Fibroblast of lung (primary cell): ENCODE measurements at regions not wholly inside any gene's neighbourhood (a gene's known extent, or its start where the extent isn't known, plus 50 kb on each side); places are given as distances from the start of the nearest gene placed in this dataset.

Experiments used
- DNase-seq, 2 donors: peaks; one replicate each; pipeline versions ENCODE4 v3.0.0 to v3.0.0-alpha.2; 2010; ENCODE audit warnings: low read depth in 2 of 2
- H2AFZ ChIP-seq: 2 replicates; pipeline ENCODE4 v1.5.1; 2012; ENCODE audit warnings: low read length, control low read depth, inconsistent platforms
- H3K27ac ChIP-seq: 2 replicates; pipeline ENCODE4 v1.5.1; 2011; ENCODE audit warnings: low read length, control low read depth; ENCODE audit not compliant: insufficient read depth
- H3K27me3 ChIP-seq: 2 replicates; pipeline ENCODE4 v1.5.1; 2011; ENCODE audit warnings: mild to moderate bottlenecking, low read length; ENCODE audit not compliant: control insufficient read depth, insufficient read depth
- H3K36me3 ChIP-seq: 2 replicates; pipeline ENCODE4 v1.5.1; 2011; ENCODE audit warnings: low read length; ENCODE audit not compliant: control insufficient read depth, insufficient read depth
- H3K4me1 ChIP-seq: 2 replicates; pipeline ENCODE4 v1.5.1; 2011; ENCODE audit warnings: low read length; ENCODE audit not compliant: control insufficient read depth, insufficient read depth; ENCODE audit errors: extremely low read depth
- H3K4me2 ChIP-seq: 2 replicates; pipeline ENCODE4 v1.5.1; 2011; ENCODE audit warnings: low read length, control low read depth; ENCODE audit not compliant: insufficient read depth; ENCODE audit errors: extremely low read depth
- H3K4me3 ChIP-seq, 4 experiments: fragments of 200-600 bp in 1 of 4; sonication (generic) in 1 of 4; replicated peaks in 1 of 4; 2 replicates each; pipeline ENCODE4 v1.5.1; 2011 to 2016; ENCODE audit warnings: low read length in 4 of 4, low read depth in 3 of 4, mild to moderate bottlenecking in 3 of 4, control low read depth in 2 of 4, inconsistent platforms in 1 of 4, mixed read lengths in 1 of 4; ENCODE audit not compliant: insufficient read depth in 1 of 4; ENCODE audit errors: control extremely low read depth in 1 of 4
- H3K79me2 ChIP-seq: 2 replicates; pipeline ENCODE4 v1.5.1; 2012; ENCODE audit warnings: mild to moderate bottlenecking, low read length, inconsistent platforms; ENCODE audit not compliant: control insufficient read depth, insufficient read depth
- H3K9ac ChIP-seq: 2 replicates; pipeline ENCODE4 v1.5.1; 2011; ENCODE audit warnings: mild to moderate bottlenecking, low read length, control low read depth; ENCODE audit not compliant: insufficient read depth
- H3K9me3 ChIP-seq: 2 replicates; pipeline ENCODE4 v1.5.1; 2012; ENCODE audit warnings: low read depth, low read length; ENCODE audit not compliant: control insufficient read depth, insufficient read depth
- H4K20me1 ChIP-seq: 2 replicates; pipeline ENCODE4 v1.5.1; 2011; ENCODE audit warnings: low read length; ENCODE audit not compliant: control insufficient read depth, insufficient read depth; ENCODE audit errors: extremely low read depth
- EZH2 ChIP-seq: IDR thresholded peaks from 2 replicates; pipeline ENCODE4 v1.5.1; 2012; ENCODE audit warnings: low read length, control low read depth, mild to moderate bottlenecking; ENCODE audit errors: missing control alignments
- TF ChIP-seq, protein P1 (sequence below), 2 donors: IDR thresholded peaks in 1 of 2; conservative IDR thresholded peaks in 1 of 2; 1 replicate in 1 of 2; 2 replicates in 1 of 2; pipeline ENCODE4 v1.5.1; 2011 to 2012; ENCODE audit warnings: low read length in 2 of 2, control low read depth in 1 of 2, inconsistent platforms in 1 of 2, low read depth in 1 of 2, mild to moderate bottlenecking in 1 of 2

DNA sequence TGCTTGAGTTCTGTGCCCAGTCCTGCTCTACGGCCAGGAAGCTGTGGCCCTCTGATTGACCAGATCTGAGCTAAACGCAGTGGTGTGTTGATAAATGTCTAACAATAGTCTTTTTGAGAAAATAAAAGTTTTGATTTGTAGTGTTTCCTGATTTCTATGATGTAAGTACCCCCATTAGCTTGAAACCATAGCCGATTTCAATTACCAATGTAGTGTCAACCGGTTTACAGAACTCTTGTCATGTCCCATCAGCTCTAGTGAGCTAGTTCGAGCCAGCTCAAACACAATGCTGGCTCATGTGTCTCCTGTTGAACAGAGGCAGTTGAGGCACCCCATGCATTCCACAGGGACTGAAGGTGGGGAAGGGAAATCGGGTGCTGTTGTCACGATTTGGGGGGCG is 56.7 kb upstream of the ZMYND8 start:
- Histone ChIP-seq H3K27ac (no peak overlapping the region), H3K9ac (no peak overlapping the region), H3K4me3 (no peak overlapping the region), H3K27me3 (no peaks in the 10 kb centered on the region), H4K20me1 (no peaks in the 10 kb centered on the region), H3K79me2 (no peaks in the 10 kb centered on the region), H3K9me3 (no peaks in the 10 kb centered on the region), H2AFZ (no peak overlapping the region), H3K4me2 (no peak overlapping the region), H3K36me3 (no peaks in the 10 kb centered on the region), H3K4me1 (no peaks in the 10 kb centered on the region)
- TF ChIP-seq, protein P1, sequence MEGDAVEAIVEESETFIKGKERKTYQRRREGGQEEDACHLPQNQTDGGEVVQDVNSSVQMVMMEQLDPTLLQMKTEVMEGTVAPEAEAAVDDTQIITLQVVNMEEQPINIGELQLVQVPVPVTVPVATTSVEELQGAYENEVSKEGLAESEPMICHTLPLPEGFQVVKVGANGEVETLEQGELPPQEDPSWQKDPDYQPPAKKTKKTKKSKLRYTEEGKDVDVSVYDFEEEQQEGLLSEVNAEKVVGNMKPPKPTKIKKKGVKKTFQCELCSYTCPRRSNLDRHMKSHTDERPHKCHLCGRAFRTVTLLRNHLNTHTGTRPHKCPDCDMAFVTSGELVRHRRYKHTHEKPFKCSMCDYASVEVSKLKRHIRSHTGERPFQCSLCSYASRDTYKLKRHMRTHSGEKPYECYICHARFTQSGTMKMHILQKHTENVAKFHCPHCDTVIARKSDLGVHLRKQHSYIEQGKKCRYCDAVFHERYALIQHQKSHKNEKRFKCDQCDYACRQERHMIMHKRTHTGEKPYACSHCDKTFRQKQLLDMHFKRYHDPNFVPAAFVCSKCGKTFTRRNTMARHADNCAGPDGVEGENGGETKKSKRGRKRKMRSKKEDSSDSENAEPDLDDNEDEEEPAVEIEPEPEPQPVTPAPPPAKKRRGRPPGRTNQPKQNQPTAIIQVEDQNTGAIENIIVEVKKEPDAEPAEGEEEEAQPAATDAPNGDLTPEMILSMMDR (conservative IDR thresholded peaks at IDR 0.05 in 1 of 2, IDR thresholded peaks at IDR 0.05 in 1 of 2; ENCODE audit: low read depth in 1 of 2, low read length in 2 of 2) = no peak
- no peak for TF ChIP-seq EZH2
- no peak for DNase-seq

DNA sequence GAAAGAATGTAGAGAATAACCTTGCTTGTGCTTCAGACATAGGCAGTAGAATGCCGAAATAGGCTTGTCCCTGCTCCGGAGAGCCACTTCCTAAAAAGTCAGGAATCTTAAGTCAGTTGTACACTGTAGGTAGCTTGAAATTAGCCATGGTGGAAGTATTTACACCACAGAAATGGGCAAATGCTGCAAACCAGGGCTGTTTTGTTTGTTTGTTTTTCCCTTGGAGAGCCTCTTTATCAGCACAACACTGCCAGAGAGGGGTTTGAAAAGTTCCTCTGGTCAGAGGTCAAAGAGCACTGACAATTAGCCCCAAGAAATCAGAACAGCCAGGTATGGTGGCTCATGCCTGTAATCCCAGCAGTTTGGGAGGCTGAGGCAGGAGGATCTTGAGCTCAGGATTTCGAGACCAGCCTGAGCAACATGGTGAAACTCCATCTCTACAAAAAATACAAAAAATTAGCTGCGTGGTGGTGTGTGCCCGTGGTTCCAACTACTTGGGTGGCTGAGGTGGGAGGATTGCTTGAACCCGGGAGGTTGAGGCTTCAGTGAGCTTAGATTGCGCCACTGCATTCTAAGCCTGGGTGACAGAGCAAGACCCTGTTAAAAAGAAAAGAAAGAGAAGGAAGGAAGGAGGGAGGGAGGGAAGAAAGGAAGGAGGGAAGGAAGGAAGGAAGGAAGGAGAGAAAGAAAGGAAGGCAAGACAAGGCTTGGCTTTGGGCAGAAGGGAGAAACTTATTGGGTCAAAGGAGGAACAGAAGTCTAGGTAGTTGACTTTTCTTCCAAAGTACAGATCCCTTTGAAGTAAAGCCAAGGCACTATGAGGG is 61.0 kb upstream of the ZMYND8 start:
- no peak overlapping the region for H3K4me2 ChIP-seq
- no peak for DNase-seq
- TF ChIP-seq EZH2 = no peak
- TF ChIP-seq, protein P1 (conservative IDR thresholded peaks at IDR 0.05 in 1 of 2, IDR thresholded peaks at IDR 0.05 in 1 of 2; ENCODE audit: low read depth in 1 of 2, low read length in 2 of 2) = no peak
- no peak overlapping the region for H2AFZ ChIP-seq
- no peaks in the 10 kb centered on the region for H3K4me1 ChIP-seq
- no peaks in the 10 kb centered on the region for H3K36me3 ChIP-seq
- H3K79me2 ChIP-seq = no peaks in the 10 kb centered on the region
- no peak overlapping the region for H3K27ac ChIP-seq
- no peak overlapping the region for H3K9ac ChIP-seq
- no peaks in the 10 kb centered on the region for H4K20me1 ChIP-seq
- H3K27me3 ChIP-seq = no peaks in the 10 kb centered on the region
- H3K4me3 ChIP-seq = no peak overlapping the region
- H3K9me3 ChIP-seq = no peaks in the 10 kb centered on the region

DNA sequence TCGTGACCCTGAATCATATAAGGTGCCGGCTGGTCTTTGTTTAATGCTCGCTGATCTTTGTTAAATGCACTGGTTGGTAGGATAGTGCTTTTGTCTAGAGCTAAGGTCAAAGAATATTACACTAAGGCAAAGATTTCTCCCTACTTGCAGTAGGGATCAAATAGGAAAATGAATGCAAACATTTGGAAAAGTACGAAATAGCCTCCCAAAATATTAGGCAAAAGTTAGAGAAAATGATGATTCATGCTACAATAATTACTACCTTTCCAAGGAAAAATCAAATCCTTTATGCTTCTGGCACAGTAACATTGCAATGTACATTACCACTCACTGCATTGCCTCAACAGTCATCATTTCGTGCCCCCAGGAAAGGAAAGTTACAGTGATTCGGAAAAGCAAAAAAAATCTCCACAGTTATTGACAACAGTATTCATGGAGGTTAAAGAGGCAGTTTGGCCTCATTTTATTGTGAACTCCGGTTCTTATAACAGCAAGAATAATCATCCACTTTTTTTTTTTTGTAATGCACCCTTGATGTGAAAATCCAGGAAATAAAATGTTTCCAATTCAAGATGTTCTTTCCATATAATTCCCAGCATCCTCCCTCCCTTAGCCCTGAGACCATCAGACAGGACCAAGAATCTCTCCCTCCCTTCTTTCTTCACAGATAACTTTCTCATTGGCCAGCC is 61.7 kb upstream of the ZMYND8 start:
- no peak overlapping the region for H3K27ac ChIP-seq
- H3K79me2 ChIP-seq = no peaks in the 10 kb centered on the region
- no peaks in the 10 kb centered on the region for H3K4me1 ChIP-seq
- no peak overlapping the region for H2AFZ ChIP-seq
- H3K9ac ChIP-seq = no peak overlapping the region
- no peaks in the 10 kb centered on the region for H4K20me1 ChIP-seq
- H3K27me3 ChIP-seq = no peaks in the 10 kb centered on the region
- H3K9me3 ChIP-seq = no peaks in the 10 kb centered on the region
- no peak for DNase-seq
- no peaks in the 10 kb centered on the region for H3K36me3 ChIP-seq
- no peak for TF ChIP-seq EZH2
- TF ChIP-seq, protein P1 (conservative IDR thresholded peaks at IDR 0.05 in 1 of 2, IDR thresholded peaks at IDR 0.05 in 1 of 2; ENCODE audit: low read depth in 1 of 2, low read length in 2 of 2) = no peak
- H3K4me3 ChIP-seq = no peak overlapping the region
- no peak overlapping the region for H3K4me2 ChIP-seq
